ENCODE measurements at regions not wholly inside any gene's neighbourhood (a gene's known extent, or its start where the extent isn't known, plus 50 kb on each side); places are given as distances from the start of the nearest gene placed in this dataset.

- TF ChIP-seq EZH2 (IDR thresholded peaks at IDR 0.05; ENCODE audit: borderline replicate concordance, insufficient read depth, low read depth, low read length, poor library complexity, severe bottlenecking) (no peak), CTCF (IDR thresholded peaks at IDR 0.05) (no peak)
Observed at GRCh38 chr2:15084826-15085489, 452.4 kb downstream of the LRATD1 start.

Data from B cell (primary cell).